Mucosa of rectum (tissue), 2 donors: ENCODE measurements at regions not wholly inside any gene's neighbourhood (a gene's known extent, or its start where the extent isn't known, plus 50 kb on each side); places are given as distances from the start of the nearest gene placed in this dataset.

Experiments used
- H3K27ac ChIP-seq, 2 donors: one replicate each; pipeline ENCODE4 v1.7.0; 2013; ENCODE audit warnings: inconsistent platforms in 2 of 2, low read depth in 2 of 2, low read length in 2 of 2
- H3K27me3 ChIP-seq, 2 donors: one replicate each; pipeline ENCODE4 v1.7.0; 2013; ENCODE audit warnings: low read length in 2 of 2; ENCODE audit not compliant: control insufficient read depth in 2 of 2, insufficient read depth in 2 of 2
- H3K36me3 ChIP-seq, 2 donors: one replicate each; pipeline ENCODE4 v1.7.0; 2013; ENCODE audit warnings: low read length in 2 of 2; ENCODE audit not compliant: control insufficient read depth in 2 of 2, insufficient read depth in 2 of 2
- H3K4me1 ChIP-seq, 2 donors: one replicate each; pipeline ENCODE4 v1.7.0; 2013; ENCODE audit warnings: low read length in 2 of 2, mild to moderate bottlenecking in 1 of 2; ENCODE audit not compliant: control insufficient read depth in 2 of 2, insufficient read depth in 2 of 2
- H3K4me3 ChIP-seq, 2 donors: one replicate each; pipeline ENCODE4 v1.7.0; 2013; ENCODE audit warnings: low read length in 2 of 2
- H3K9ac ChIP-seq, 2 donors: one replicate each; pipeline ENCODE4 v1.7.0; 2013; ENCODE audit warnings: low read length in 2 of 2, low read depth in 1 of 2, mild to moderate bottlenecking in 1 of 2
- H3K9me3 ChIP-seq, 2 donors: one replicate each; pipeline ENCODE4 v1.7.0; 2013; ENCODE audit warnings: low read length in 2 of 2; ENCODE audit not compliant: control insufficient read depth in 2 of 2
- donor health status: healthy.
- donor health status: Normal muscosa, but diverticular disease.

DNA sequence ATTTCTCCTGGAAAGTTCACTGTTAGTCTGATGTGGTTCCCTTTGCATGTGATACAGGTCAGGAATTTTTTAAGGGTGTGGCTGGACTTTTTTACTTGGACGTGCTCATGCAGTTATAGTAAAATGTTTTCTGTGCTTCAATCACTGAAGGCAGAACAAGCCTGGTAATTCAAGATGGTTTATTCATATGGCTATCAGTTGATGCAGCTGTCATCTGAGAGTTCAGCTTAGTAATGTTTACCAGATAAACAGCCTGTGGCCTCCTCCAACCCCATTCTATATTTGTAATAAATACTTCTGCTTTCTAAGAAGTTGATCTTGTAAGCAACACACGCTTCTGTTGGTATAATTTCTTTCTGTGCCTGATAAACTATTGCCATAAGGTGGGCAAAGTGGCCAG lies 2105.9 kb downstream of the ARAP2 start:
- no peaks in the 10 kb centered on the region for H3K4me1 ChIP-seq
- H3K27ac ChIP-seq: no peak overlapping the region
- H3K9me3 ChIP-seq: peaks cover 0 to 5% of the 10 kb centered on the region in 2 donors
- no peaks in the 10 kb centered on the region for H3K27me3 ChIP-seq
- H3K4me3 ChIP-seq: no peak overlapping the region
- H3K36me3 ChIP-seq: no peaks in the 10 kb centered on the region
- H3K9ac ChIP-seq: no peak overlapping the region

DNA sequence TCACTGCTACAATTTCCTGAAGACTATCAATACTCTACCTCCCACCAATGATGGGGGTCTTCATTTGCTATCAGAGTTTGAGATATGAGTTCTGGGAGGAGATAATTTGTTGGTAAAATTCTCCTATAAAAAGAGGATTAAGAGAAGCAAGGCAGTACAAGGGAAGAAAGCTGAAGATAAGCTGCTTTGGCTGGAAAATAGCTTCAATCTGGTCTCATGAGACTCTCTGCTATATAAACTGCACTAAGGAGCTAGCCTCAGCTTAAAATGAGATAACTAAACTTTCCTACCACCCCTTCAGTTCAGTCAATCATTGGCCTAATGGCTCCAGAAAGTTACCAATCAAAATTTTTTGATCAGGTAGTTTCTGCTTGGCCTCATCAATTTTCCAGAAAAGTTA lies 2105.0 kb downstream of the ARAP2 start:
- Histone ChIP-seq H3K4me1 (no peaks in the 10 kb centered on the region), H3K27me3 (no peaks in the 10 kb centered on the region), H3K36me3 (no peaks in the 10 kb centered on the region), H3K9ac (no peak overlapping the region), H3K4me3 (no peak overlapping the region), H3K27ac (no peak overlapping the region), H3K9me3 (peaks cover 0 to 5% of the 10 kb centered on the region in 2 donors)

DNA sequence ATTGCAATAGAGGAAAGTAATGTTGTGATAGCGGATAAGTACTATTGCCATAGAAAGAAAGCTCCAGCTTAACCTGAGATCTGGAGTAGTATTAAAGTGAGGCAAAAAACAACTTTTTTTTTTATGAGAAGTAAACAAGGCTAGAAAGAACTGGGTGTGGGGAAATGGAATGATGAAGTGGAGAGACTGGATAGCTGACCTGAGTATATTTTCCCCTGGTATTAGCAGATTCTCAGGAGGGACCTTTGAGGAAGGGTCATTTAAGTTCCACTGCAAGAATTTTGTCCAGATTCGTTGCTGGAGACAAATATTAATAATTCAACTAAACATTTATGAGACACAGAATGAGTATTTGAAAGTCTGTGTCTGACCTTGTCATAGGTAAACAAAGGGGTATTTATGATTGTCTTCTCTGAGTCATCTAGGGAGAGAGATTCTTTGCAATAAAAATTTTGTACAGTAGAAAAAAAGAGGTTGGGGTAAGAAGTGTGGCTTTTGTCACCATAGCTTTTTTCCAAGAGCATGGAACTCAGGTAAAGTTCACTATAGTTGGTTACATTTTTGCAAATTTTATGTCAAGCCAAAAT lies 2095.9 kb downstream of the ARAP2 start:
- H3K4me1 ChIP-seq: no peaks in the 10 kb centered on the region
- no peak overlapping the region for H3K4me3 ChIP-seq
- no peak overlapping the region for H3K9ac ChIP-seq
- H3K36me3 ChIP-seq: no peaks in the 10 kb centered on the region
- H3K27ac ChIP-seq: no peak overlapping the region
- H3K9me3 ChIP-seq: no peaks in the 10 kb centered on the region
- H3K27me3 ChIP-seq: no peaks in the 10 kb centered on the region

DNA sequence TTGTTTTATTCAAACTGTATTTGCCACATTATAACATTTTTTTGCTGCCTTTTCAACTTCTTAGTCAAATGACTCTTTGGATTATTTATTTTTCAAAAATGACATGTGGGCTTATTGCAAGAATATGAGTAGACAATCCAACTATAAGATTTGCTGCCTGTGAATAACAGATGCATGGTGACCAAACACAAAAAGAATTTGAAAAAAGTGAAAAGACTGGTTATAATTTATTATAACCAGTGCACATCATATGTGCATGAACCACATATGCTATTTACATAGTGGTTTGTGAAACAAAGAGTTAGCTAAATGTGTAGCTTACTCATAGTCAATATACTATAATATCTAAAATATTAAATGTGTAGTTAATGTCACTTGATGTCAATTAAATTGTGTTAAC lies 2086.8 kb downstream of the ARAP2 start:
- Histone ChIP-seq H3K9ac (no peak overlapping the region), H3K36me3 (no peaks in the 10 kb centered on the region), H3K4me3 (no peak overlapping the region), H3K27ac (no peak overlapping the region), H3K9me3 (peaks cover 0 to 2% of the 10 kb centered on the region in 2 donors), H3K27me3 (no peaks in the 10 kb centered on the region), H3K4me1 (no peaks in the 10 kb centered on the region)

DNA sequence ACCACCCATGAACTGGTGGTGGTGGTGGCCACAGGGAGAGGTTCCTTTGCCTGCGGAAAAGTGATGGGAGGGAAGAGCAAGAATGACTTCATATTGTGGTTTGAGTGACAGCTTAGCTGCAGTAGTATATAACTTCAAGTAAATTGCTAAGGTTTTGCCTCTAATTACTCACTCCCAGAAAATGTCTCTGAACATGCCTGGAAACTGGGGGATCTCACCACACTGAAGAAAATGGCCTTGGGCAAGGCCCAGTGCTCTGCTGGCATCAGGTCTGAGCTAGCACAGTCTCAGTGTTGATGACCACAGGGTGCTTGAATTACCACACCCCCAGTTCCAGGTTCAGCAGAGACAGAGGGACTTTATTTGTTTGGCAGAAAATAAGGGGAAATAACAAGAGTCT lies 2085.4 kb downstream of the ARAP2 start:
- no peak overlapping the region for H3K4me3 ChIP-seq
- H3K9ac ChIP-seq: no peak overlapping the region
- H3K36me3 ChIP-seq: no peaks in the 10 kb centered on the region
- H3K9me3 ChIP-seq: peaks cover 0 to 2% of the 10 kb centered on the region in 2 donors
- no peaks in the 10 kb centered on the region for H3K4me1 ChIP-seq
- H3K27ac ChIP-seq: no peak overlapping the region
- H3K27me3 ChIP-seq: no peaks in the 10 kb centered on the region

DNA sequence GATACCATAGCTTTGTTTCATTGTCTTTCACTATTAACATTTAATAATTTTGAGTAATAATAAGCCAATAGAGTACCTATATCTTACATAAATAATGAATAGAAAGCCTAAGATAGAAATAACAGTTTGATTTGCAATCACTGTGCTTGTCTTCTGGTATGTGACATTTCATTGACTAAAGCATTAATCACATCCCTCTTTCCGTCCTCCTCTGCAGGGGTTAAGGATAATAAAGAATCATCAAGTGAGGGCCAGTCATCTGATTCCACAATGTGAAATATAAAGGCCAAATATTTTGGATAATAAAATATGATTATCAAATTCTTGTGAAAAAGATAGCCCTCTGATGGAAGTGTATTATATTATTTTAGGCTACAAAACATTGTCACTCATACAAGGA lies 2073.4 kb downstream of the ARAP2 start:
- H3K36me3 ChIP-seq: no peaks in the 10 kb centered on the region
- no peak overlapping the region for H3K27ac ChIP-seq
- H3K4me1 ChIP-seq: no peaks in the 10 kb centered on the region

DNA sequence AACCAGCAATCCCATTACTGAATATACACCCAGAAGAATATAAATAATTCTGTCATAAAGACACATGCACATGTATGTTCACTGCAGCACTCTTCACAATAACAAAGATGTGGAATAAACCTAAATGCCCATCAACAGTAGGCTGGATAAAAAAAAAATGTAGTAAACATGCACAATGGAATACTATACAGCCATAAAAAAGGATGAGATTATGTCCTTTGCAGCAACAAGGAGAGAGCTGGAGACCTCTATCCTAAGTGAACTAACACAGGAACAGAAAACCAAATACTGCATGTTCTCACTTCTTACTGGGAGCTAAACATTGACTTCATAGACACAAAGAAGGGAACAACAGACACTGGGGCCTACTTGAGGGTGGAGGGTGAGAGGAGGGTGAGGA lies 2067.7 kb downstream of the ARAP2 start:
- Histone ChIP-seq H3K27ac (no peak overlapping the region), H3K27me3 (no peaks in the 10 kb centered on the region), H3K4me3 (no peak overlapping the region), H3K36me3 (no peaks in the 10 kb centered on the region), H3K9ac (no peak overlapping the region), H3K9me3 (no peaks in the 10 kb centered on the region), H3K4me1 (no peaks in the 10 kb centered on the region)

More for the DNA sequence above, 2073.4 kb downstream of the ARAP2 start:
- Histone ChIP-seq H3K9ac (no peak overlapping the region), H3K27me3 (no peaks in the 10 kb centered on the region), H3K9me3 (no peaks in the 10 kb centered on the region), H3K4me3 (no peak overlapping the region)

DNA sequence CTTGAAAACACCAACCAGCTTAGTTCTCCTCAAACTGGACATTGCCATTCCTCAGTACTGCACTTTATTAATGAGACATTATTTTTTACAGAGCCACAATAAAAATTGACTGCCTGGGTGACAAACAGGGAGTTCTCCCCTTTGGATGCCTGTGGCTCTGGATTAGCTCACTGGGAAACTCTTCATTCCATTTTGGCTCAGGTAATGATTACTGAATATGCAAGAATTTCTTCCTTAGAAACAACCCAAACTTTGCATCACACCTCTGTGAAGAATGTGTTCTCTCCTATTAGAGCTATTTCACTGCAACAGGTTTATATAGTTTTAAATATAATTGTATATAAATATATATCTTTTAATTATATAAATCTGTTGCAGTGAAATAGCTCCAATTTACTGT lies 2065.8 kb downstream of the ARAP2 start:
- H3K9me3 ChIP-seq: peaks cover 0 to 2% of the 10 kb centered on the region in 2 donors
- no peak overlapping the region for H3K4me3 ChIP-seq
- H3K36me3 ChIP-seq: no peaks in the 10 kb centered on the region
- H3K9ac ChIP-seq: no peak overlapping the region
- no peaks in the 10 kb centered on the region for H3K4me1 ChIP-seq
- no peak overlapping the region for H3K27ac ChIP-seq
- no peaks in the 10 kb centered on the region for H3K27me3 ChIP-seq

DNA sequence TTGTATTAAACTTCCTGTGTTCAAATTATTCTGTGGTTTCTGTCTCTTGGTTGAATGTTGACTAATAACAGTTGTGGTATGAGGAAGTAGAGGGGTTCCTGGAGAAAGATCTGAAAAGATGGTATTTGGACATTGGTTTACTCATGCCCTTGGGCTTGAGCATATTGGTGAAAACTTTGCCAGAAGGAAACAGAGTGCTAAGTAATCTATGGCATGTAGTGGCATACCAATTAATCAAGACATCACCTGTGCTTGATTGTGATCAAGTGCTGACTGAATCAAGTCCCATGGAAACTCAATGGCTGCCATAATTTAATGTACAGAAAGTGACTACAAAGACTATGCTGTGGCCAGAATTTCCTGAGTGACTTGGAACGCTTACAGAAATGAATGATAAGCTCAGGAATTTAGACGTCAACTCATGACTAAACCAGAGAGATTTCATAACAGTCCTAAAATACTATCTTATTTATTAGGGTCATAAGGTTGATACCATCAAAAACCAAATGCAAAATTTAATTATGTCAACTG lies 2062.9 kb downstream of the ARAP2 start:
- Histone ChIP-seq H3K27me3 (no peaks in the 10 kb centered on the region), H3K4me3 (no peak overlapping the region), H3K27ac (no peak overlapping the region), H3K4me1 (no peaks in the 10 kb centered on the region), H3K9me3 (peaks cover 0 to 2% of the 10 kb centered on the region in 2 donors), H3K9ac (no peak overlapping the region), H3K36me3 (no peaks in the 10 kb centered on the region)

DNA sequence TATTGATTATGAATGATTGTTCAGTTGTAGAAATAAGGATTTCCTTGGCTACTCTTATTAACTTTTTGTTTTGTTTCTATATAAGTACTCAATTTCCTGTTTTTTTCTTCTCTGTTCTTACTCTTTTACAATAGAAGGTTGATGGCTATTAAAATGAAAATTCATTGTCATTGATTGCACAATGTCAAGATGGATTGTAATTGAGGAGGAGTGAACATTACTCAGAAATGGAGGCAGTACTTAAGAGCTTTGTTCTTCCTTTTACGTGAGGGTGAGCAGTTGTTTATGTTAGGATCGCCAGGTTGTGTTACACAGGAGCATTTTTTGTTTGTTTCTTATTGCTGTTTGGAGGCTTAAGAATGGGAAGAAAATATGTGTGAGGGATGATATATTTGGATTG lies 2062.4 kb downstream of the ARAP2 start:
- H3K36me3 ChIP-seq: no peaks in the 10 kb centered on the region
- H3K9me3 ChIP-seq: peaks cover 0 to 2% of the 10 kb centered on the region in 2 donors
- no peaks in the 10 kb centered on the region for H3K4me1 ChIP-seq
- no peaks in the 10 kb centered on the region for H3K27me3 ChIP-seq
- H3K27ac ChIP-seq: no peak overlapping the region
- H3K4me3 ChIP-seq: no peak overlapping the region
- H3K9ac ChIP-seq: no peak overlapping the region
